PC-9 (cell line): ENCODE measurements at regions not wholly inside any gene's neighbourhood (a gene's known extent, or its start where the extent isn't known, plus 50 kb on each side); places are given as distances from the start of the nearest gene placed in this dataset.

Source experiments
- CTCF ChIP-seq: fragments of 200-600 bp; sonication (generic); conservative IDR thresholded peaks from 2 replicates; pipeline ENCODE4 v1.6.1; 2017; ENCODE audit warnings: mixed run types, antibody characterized with exemption, mild to moderate bottlenecking, moderate library complexity
- EZH2 ChIP-seq: fragments of 200-600 bp; sonication (generic); IDR thresholded peaks from 2 replicates; pipeline ENCODE4 v1.8.0; 2017; ENCODE audit warnings: antibody characterized with exemption, low read depth

- TF ChIP-seq CTCF, result no peak
- TF ChIP-seq EZH2, result no peak
Measured at GRCh38 chr1:181260994-181261393, 172.5 kb downstream of the IER5 start.
